Endothelial cell of umbilical vein (primary cell): ENCODE measurements at regions not wholly inside any gene's neighbourhood (a gene's known extent, or its start where the extent isn't known, plus 50 kb on each side); places are given as distances from the start of the nearest gene placed in this dataset.
"Not testable (repeated sequence)": the region's sequence is repeated elsewhere in the genome, so short reads cannot be mapped to it uniquely, and the experiment has no call there.

Experiments used
- BruUV-seq: library from RNA; stranded (reverse); fragments of 400-500 nt; replicated peaks from 2 replicates; lab custom pipeline; 2021; lab: Mats Ljungman, UMichigan
- CTCF ChIA-PET: fragments of 300-600, 350-600 bp; sonication (Branson Sonifier 250); formaldehyde crosslinking; loops from one replicate; lab custom pipeline; 2021; ENCODE audit warnings: antibody characterized with exemption, inconsistent platforms; lab: Charles Lee
- POLR2A ChIA-PET: fragments of 300-600, 350-600 bp; sonication (Branson Sonifier 250); formaldehyde crosslinking; loops from one replicate; lab custom pipeline; 2021; ENCODE audit warnings: antibody characterized with exemption, inconsistent platforms; lab: Charles Lee
- DNase-seq: peaks from one replicate; pipeline ENCODE4 v3.0.0-alpha.2; 2011; ENCODE audit warnings: low read depth, low spot score
- FAIRE-seq: peaks from 2 replicates; lab custom pipeline; 2011; peaks lifted over from hg19 to GRCh38; lab: Jason Lieb, UNC
- H2AFZ ChIP-seq: 2 replicates; pipeline ENCODE4 v1.6.0; 2012; ENCODE audit warnings: low read depth, low read length, control low read depth, inconsistent platforms
- H3K27ac ChIP-seq: 2 replicates; pipeline ENCODE4 v1.5.1; 2011; ENCODE audit warnings: low read depth, mild to moderate bottlenecking, control low read depth, low read length, moderate library complexity; ENCODE audit not compliant: insufficient read depth
- H3K27me3 ChIP-seq, 2 experiments: 2 replicates each; pipeline versions ENCODE4 v1.6.0 to v1.6.1; 2011; ENCODE audit warnings: low read length in 2 of 2, mixed read lengths in 1 of 2; ENCODE audit not compliant: control insufficient read depth in 2 of 2, insufficient read depth in 2 of 2
- H3K36me3 ChIP-seq, 2 experiments: 2 replicates in 1 of 2; 3 replicates in 1 of 2; pipeline ENCODE4 v1.5.1; 2011; ENCODE audit warnings: low read length in 2 of 2, mild to moderate bottlenecking in 1 of 2, moderate library complexity in 1 of 2; ENCODE audit not compliant: control insufficient read depth in 2 of 2, insufficient read depth in 2 of 2; ENCODE audit errors: extremely low read depth in 1 of 2
- H3K4me1 ChIP-seq: 3 replicates; pipeline ENCODE4 v1.5.1; 2011; ENCODE audit warnings: mild to moderate bottlenecking, low read length; ENCODE audit not compliant: control insufficient read depth, insufficient read depth; ENCODE audit errors: extremely low read depth
- H3K4me2 ChIP-seq: 2 replicates; pipeline ENCODE4 v1.6.1; 2011; ENCODE audit warnings: low read length, control low read depth, mixed read lengths; ENCODE audit not compliant: insufficient read depth
- H3K4me3 ChIP-seq, 3 experiments: fragments of 200-600 bp in 1 of 3; sonication (generic), shearing (Covaris generic) in 1 of 3; replicated peaks in 1 of 3; 2 replicates each; pipeline ENCODE4 v1.5.1; 2011 to 2016; ENCODE audit warnings: control low read depth in 3 of 3, low read length in 3 of 3, mild to moderate bottlenecking in 2 of 3, inconsistent platforms in 1 of 3, low read depth in 1 of 3, moderate library complexity in 1 of 3; ENCODE audit not compliant: insufficient read depth in 1 of 3
- H3K79me2 ChIP-seq: 2 replicates; pipeline ENCODE4 v1.6.0; 2012; ENCODE audit warnings: low read length, inconsistent platforms; ENCODE audit not compliant: control insufficient read depth, insufficient read depth
- H3K9ac ChIP-seq: replicated peaks from 2 replicates; pipeline ENCODE3; 2011; ENCODE audit warnings: low read length, control low read depth; ENCODE audit not compliant: insufficient read depth; ENCODE audit errors: extremely low read depth
- H3K9me1 ChIP-seq: replicated peaks from 3 replicates; pipeline ENCODE4 v1.6.0; 2011; ENCODE audit warnings: mild to moderate bottlenecking, low read length; ENCODE audit not compliant: control insufficient read depth, insufficient read depth; ENCODE audit errors: extremely low read depth
- H3K9me3 ChIP-seq: replicated peaks from 2 replicates; pipeline ENCODE4 v1.5.1; 2012; ENCODE audit warnings: low read length, inconsistent platforms; ENCODE audit not compliant: control insufficient read depth, insufficient read depth
- H4K20me1 ChIP-seq: replicated peaks from 2 replicates; pipeline ENCODE3; 2011; ENCODE audit warnings: mild to moderate bottlenecking, low read length; ENCODE audit not compliant: control insufficient read depth, insufficient read depth; ENCODE audit errors: extremely low read depth
- EZH2 ChIP-seq: IDR thresholded peaks from 2 replicates; pipeline ENCODE4 v1.6.1; 2012; ENCODE audit warnings: borderline replicate concordance, low read depth, mild to moderate bottlenecking, moderate library complexity, low read length, inconsistent platforms; ENCODE audit not compliant: severe bottlenecking
- FOS ChIP-seq: IDR thresholded peaks from 2 replicates; pipeline ENCODE4 v1.6.1; 2011; ENCODE audit warnings: mild to moderate bottlenecking, low read length, moderate library complexity, borderline replicate concordance; ENCODE audit not compliant: insufficient read depth
- JUN ChIP-seq: IDR thresholded peaks from 2 replicates; pipeline ENCODE4 v1.6.1; 2011; ENCODE audit warnings: borderline replicate concordance, low read depth; ENCODE audit not compliant: insufficient read length, insufficient read depth
- MYC ChIP-seq: IDR thresholded peaks from one replicate; pipeline ENCODE4 v1.6.1; 2011; ENCODE audit warnings: mild to moderate bottlenecking, low read depth, low read length
- POLR2A ChIP-seq: IDR thresholded peaks from 2 replicates; pipeline ENCODE4 v1.6.1; 2012; ENCODE audit warnings: low read depth, mild to moderate bottlenecking, control low read depth, low read length
- POLR2AphosphoS5 ChIP-seq: IDR thresholded peaks from 2 replicates; pipeline ENCODE4 v1.6.1; 2012; ENCODE audit warnings: low read depth, mild to moderate bottlenecking, control low read depth, low read length, moderate library complexity; ENCODE audit not compliant: insufficient read depth
- dilution Hi-C: fragments of 300-500 bp; cut with MboI; formaldehyde crosslinking; loops from one replicate; pipeline ENCODE4 v1.15.0; 2019; ENCODE audit warnings: low sequenced_read_pairs; ENCODE audit not compliant: extremely low pct_ligation_motif_present
- intact Hi-C: fragments of 100-400 bp; cut with micrococcal nuclease; formaldehyde crosslinking; loops from one replicate; pipeline ENCODE4 v1.10.0; 2022
- TF ChIP-seq, protein P1 (sequence below): IDR thresholded peaks from 2 replicates; pipeline ENCODE4 v1.6.1; 2011; ENCODE audit not compliant: insufficient read depth, insufficient read length

DNA sequence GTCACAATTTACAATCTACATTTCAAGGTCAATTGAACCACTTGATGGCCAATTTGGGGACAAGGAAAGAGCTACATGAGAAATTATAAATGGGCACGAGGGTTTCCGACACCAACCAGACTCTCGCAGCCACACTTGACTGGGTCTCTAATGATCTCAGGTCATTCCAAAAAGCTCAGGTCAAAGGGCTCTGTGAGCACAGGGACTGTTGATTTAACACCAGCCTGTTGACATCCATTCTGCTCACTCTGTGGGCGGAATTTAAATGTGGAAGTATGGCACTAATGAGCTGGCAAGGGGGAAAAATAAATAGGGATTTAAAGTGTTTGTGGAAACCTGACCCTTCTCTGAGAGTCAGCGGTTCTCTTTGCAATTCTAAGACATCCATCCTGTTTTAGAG, 810.7 kb upstream of the AUTS2 start:
- POLR2A ChIA-PET = no interaction called here
- BruUV-seq = no TSS peak
- TF ChIP-seq POLR2A (no peak), POLR2AphosphoS5 (no peak), EZH2 (no peak), MYC (no peak), JUN (no peak), FOS (no peak)
- TF ChIP-seq, protein P1, sequence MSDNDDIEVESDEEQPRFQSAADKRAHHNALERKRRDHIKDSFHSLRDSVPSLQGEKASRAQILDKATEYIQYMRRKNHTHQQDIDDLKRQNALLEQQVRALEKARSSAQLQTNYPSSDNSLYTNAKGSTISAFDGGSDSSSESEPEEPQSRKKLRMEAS = no peak
- Histone ChIP-seq H3K9ac (no peak overlapping the region), H3K36me3 (no peaks in the 10 kb centered on the region), H3K9me1 (no peaks in the 10 kb centered on the region), H2AFZ (no peak overlapping the region), H3K79me2 (no peaks in the 10 kb centered on the region), H3K27me3 (no peaks in the 10 kb centered on the region), H4K20me1 (no peaks in the 10 kb centered on the region), H3K27ac (no peak overlapping the region), H3K9me3 (peaks cover 2% of the 10 kb centered on the region), H3K4me3 (no peak overlapping the region), H3K4me1 (no peaks in the 10 kb centered on the region), H3K4me2 (no peak overlapping the region)
- DNase-seq (no peak), FAIRE-seq (no peak)
- CTCF ChIA-PET = no interaction called here
- intact Hi-C loops (no loop called here), dilution Hi-C loops (no loop called here)

DNA sequence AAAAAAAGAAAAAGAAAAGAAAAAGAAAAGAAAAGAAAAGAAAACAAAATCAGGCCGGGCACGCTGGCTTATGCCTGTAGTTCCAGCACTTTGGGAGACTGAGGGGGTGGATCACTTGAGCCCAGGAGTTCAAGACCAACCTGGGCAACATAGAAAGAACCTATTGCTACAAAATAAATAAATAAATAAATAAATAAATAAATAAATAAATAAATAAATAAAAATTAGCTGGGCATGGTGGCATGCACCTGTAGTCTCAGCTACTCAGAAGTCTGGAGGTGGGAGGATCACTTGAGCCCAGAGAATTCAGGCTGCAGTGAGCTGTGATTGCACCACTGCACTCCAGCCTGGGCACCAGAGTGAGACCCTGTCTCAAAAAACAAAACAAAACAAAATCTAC, 809.7 kb upstream of the AUTS2 start:
- intact Hi-C loops, DNase-seq, POLR2A ChIA-PET, H3K36me3 ChIP-seq, H3K9me3 ChIP-seq, FAIRE-seq, H2AFZ ChIP-seq, H3K9me1 ChIP-seq, H3K79me2 ChIP-seq, CTCF ChIA-PET, BruUV-seq, H3K9ac ChIP-seq, H3K4me2 ChIP-seq, H3K4me1 ChIP-seq, H3K27ac ChIP-seq, H3K27me3 ChIP-seq, H4K20me1 ChIP-seq, H3K4me3 ChIP-seq, dilution Hi-C loops: not testable (repeated sequence)
